IPS-NIHi7 (cell line): ENCODE measurements at regions not wholly inside any gene's neighbourhood (a gene's known extent, or its start where the extent isn't known, plus 50 kb on each side); places are given as distances from the start of the nearest gene placed in this dataset.
A peak's percentile ranks its signal among the peaks of the same experiment; 100 is the strongest.

Experiments
- DNase-seq: peaks from one replicate; pipeline ENCODE4 v3.0.0; 2012; ENCODE audit warnings: mixed read lengths; ENCODE audit errors: extremely low spot score

- DNase-seq = no peak
Observed at GRCh38 chr2:12168354-12168753, 421.9 kb downstream of the LPIN1 start.

DNA sequence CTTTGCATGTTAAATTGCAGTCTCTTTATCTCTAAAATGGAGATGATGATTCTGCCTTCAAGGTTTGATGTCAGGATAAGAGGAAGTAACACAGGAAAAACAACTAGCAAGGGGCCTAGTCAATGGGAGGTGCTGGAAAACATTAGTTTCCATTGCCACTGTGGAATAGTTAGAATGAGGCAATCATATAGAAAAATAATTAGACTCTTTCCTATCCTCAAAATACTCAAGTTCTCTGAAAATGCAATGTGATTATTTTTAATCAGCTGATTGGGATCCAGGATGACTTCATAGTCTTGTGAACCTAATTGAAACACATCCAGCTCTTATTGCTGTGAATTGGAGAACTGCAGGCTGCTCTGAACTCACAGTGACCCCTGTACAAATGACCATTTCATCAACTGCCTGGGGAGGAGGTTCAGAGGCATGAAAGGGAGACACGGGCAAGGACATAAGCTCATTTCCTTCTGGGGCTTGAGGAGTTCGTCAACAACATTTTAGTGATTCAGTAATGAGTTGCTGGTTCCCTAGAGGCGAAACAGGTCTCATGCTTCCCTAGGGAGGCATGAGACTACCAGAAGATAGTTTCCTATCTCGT lies 422.5 kb downstream of the LPIN1 start:
- no peak for DNase-seq

GRCh38 chr2:12169721-12170120 lies 423.3 kb downstream of the LPIN1 start:
- DNase-seq = no peak

GRCh38 chr2:12170121-12170520 lies 423.7 kb downstream of the LPIN1 start:
- no peak for DNase-seq

- DNase-seq = no peak
Observed at GRCh38 chr2:12173271-12173942, 427.0 kb downstream of the LPIN1 start.

DNA sequence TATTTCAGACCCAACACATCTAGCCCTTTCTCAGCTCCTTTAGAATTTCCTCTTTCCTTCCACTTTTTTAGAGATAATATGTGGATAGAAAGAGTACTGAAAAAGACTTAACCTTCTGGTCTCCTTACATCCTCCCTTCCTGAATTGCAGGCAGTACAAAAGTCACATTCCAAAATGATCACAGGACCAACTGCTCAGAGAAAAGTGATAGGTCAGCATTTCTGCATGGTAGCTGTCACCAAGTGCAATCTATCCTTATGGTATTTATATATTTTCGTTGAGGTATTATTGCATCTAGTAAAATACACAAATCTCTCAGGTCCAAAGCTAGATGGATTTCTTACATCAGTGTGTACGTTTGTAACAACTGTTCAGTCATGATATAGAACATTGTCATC lies 427.5 kb downstream of the LPIN1 start:
- DNase-seq = no peak

DNA sequence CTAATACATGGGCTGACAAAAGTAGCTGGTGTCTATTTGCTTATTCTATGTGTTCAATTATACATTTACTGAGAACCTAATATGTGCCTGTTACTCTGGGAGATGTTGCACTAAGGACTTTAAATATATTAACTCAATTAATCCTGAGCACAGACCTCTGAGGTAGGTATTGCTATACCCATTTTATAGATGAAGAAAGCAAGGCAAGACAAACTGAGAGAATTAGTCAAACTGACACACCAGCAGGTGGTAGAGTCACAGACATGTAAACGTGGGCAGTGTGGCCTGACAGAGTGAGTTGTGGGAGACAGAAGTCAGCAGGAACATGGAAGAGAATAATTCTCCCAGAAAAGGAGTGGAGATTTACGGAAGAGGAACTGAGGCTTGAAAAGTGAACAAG lies 428.9 kb downstream of the LPIN1 start:
- no peak for DNase-seq

- peak; percentile 66 for DNase-seq
Observed at GRCh38 chr2:12176623-12177454, 430.4 kb downstream of the LPIN1 start.

GRCh38 chr2:12177455-12178288 lies 431.2 kb downstream of the LPIN1 start:
- DNase-seq = no peak

GRCh38 chr2:12178289-12179080 lies 432.1 kb downstream of the LPIN1 start:
- DNase-seq = no peak

- no peak for DNase-seq
Observed at GRCh38 chr2:12180031-12180430, 433.6 kb downstream of the LPIN1 start.

DNA sequence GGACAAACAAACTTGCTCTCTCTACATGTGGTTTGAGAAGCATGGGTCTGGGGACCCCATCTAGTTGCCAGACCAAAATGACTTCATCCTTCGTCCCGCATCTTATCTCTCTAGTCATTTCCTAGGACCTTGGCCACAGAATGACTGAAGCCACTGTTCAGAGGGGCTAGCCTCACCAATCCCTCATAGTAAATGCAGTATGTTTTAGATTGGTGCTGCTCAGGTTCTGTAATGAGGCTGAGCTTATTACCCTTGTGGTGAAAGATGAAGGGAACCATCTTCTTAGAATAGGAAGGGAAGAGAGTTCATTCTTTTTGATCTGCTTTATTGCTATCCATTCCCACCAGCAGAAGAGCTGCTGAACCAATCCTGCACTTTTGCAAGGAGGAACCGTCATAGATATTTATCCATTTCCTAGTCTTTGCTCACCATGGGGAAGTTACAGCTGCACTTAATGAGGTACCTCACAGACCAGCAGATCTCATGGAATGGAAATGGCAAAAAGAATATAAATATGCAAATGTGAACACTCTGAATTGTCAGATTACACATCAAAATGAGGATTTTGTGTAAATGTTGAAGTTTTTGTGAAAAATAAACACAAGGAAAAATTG lies 436.7 kb downstream of the LPIN1 start:
- no peak for DNase-seq

- no peak for DNase-seq
Observed at GRCh38 chr2:12192762-12193161, 446.3 kb downstream of the LPIN1 start.

DNA sequence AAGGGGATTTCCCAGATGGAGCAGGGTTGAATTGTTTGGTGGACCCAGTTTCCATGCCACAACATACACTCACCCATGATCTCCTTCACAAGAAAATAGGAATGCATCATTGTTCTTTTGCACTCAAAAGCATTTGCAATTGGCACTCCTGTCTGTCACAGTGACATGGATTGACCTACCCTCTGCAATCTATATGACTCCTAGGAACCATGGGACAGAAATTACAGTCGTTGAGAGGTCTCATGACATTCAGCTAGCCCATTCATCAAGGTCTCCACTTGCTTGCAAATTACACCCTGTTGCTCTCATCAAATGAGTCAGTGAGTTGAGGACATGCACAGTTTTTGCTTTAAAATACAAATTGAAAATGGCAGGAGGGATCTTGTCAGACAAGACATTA lies 448.5 kb downstream of the LPIN1 start:
- DNase-seq = no peak

- no peak for DNase-seq
Observed at GRCh38 chr2:12196495-12196894, 450.1 kb downstream of the LPIN1 start.

- no peak for DNase-seq
Observed at GRCh38 chr2:12197133-12197532, 450.7 kb downstream of the LPIN1 start.

DNA sequence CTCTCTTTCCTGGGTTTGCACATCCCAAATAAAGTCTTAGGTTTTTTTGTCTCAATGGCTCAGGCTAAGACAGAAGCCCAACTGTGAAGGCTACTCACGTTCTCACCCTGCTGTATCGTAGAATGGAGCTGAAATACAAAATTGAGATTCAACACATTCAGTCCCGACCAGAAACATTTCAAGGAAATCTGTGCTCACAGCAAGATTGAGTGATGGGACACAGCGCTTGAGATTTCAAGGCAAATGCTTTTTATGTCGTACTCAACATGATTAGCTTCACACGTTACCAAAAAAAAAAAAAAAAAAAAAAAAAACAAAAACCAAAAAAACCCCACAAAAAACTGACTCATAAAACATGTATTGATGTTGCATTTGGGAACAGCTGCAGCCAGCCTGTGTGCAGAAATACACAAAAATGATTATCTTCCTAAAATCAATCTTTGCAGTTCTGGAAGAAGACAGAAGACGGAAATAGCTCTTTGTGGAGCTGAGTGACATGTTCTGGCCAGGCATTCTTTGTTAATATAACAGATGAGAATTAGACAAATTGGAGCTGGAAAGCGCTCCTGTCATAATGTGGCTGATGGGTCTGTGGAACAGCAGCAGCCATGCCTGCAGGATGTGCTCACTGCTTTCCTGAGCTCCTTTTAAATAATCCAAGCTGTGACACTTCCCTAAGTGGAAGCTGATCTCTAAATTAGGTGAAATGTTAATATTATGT lies 453.2 kb downstream of the LPIN1 start:
- DNase-seq = no peak

GRCh38 chr2:12201369-12201768 lies 454.9 kb downstream of the LPIN1 start:
- no peak for DNase-seq

- DNase-seq = peak; percentile 24
Observed at GRCh38 chr2:12202313-12203075, 456.1 kb downstream of the LPIN1 start.
